ENCODE measurements at regions not wholly inside any gene's neighbourhood (a gene's known extent, or its start where the extent isn't known, plus 50 kb on each side); places are given as distances from the start of the nearest gene placed in this dataset.
A peak's percentile ranks its signal among the peaks of the same experiment; 100 is the strongest.
"Not testable (repeated sequence)": the region's sequence is repeated elsewhere in the genome, so short reads cannot be mapped to it uniquely, and the experiment has no call there.

- DNase-seq (ENCODE audit: low spot score): peak; percentile 66
These were observed 154.1 kb downstream of the SH3BP4 start for GRCh38 chr2:235105821-235106359.

DNA sequence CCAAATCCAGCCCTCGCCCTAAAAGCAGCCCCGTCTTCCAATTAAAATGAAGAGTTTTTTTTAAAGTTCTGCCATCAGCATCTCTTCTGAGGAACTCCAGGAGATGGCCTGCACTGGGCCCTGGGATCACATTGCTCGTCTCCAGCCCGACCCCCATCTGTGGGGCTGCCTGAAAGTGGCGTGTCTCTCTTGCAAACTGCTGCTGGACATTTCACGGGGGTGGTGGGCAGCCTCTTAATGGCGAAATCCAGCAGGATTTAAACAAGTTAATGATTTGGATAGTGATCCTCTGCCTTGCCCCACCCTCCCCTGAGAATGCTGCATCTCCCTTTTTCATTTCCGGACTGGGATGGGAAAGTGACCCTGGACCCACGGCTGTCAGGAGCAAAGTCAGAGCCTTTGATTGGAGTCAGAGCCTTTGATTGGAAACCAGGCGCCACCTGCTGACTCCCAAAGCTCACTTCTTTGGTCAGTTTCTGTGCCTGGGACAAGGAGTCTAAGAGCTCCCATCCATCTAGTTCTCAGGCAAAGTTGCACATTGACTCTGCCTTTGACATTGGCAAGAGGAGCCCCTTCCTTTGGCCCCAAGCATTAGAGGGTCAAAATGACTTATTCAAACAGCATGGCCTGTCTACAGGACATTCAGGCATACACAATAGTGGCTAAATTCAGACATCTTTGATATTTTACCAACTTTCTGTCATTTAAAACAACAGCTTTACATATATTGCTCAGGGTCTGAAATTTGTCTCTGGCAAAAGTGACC, 155.2 kb downstream of the SH3BP4 start:
- peak; percentile 86 for DNase-seq (ENCODE audit: low spot score)

DNA sequence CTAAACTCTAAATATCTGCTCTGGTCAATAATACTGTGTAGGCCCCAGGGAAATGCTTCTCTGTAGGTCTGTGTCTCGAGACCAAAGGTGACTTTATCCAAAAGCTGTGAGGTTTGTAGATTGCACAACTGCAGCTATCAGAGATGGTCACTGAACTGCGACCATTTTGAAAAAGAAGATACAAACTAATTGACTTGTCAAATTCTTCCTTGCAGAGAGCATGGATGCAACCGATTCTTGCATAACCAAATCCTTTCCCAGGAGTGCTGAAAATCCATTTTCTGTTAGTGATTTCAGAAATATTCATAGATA, 155.8 kb downstream of the SH3BP4 start:
- DNase-seq (ENCODE audit: low spot score): no peak

DNA sequence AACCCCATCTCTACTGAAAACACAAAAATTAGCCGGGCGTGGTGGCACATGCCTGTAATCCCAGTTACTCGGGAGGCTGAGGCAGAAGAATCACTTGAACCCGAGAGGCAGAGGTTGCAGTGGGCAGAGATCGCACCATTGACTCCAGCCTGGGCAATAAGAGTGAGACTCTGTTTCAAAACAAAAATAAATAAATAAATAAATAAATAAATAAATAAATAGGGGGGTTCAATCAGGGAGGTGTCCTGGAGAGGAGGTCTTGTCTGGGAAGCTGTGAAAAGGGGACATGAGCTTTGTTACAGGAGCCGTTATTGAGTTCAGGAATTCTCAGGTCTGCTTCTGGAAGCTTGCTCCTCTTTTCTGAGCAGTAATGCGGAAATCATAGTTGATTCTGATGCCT, 157.7 kb downstream of the SH3BP4 start:
- DNase-seq (ENCODE audit: low spot score): not testable (repeated sequence)

- DNase-seq (ENCODE audit: low spot score): no peak
These were observed 160.5 kb downstream of the SH3BP4 start for GRCh38 chr2:235112365-235112764.

DNA sequence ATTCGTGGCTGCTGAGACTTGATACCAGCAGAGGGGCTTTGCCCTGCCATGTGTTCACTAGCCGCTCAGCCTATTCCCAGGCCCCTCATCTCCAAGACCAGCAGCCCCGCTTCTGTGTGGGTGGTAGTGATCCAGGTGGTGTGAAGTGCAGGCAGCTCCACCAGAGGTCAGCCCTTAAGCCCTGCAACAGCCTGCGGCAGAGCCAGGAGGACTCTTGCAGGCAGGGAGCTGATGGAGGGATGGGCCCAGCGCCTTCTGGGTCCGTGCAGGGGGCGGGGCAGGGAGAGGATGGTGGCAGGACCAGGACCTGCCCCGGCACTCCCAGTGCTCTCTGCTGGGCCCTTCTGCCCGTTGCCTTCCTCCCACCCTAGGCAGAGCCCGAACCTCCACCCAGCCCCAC, 162.0 kb downstream of the SH3BP4 start:
- DNase-seq (ENCODE audit: low spot score): no peak

- no peak for DNase-seq (ENCODE audit: low spot score)
These were observed 162.5 kb downstream of the SH3BP4 start for GRCh38 chr2:235114286-235114685.

- no peak for DNase-seq (ENCODE audit: low spot score)
These were observed 163.7 kb downstream of the SH3BP4 start for GRCh38 chr2:235115521-235115920.

DNA sequence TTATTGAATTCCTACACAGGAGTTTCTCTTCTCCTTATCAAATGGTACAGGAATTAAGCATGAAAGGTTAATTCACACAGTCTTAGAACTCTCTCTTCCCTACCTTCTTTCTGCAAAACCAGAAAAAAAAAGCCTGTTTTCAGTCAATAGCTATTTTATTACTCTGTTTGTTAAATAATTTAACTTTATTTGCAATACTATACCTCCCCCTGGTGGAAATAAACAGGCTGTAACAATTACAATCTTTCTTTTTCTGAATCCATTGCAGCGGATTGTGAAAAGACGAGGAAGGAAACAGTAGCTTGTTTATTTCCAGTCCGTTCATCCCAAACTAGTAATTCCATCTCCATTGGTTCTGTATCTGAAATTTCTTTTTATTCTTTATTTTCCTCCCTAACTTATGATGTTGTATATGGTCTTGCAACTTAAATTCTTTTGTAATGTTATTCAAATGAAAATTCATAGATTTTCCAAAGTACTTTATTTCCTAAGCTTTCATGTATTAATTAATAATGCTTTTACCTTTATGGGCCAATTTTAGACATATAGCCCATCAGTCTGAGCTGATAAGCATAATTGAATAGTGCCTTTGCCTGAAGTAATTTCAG, 165.2 kb downstream of the SH3BP4 start:
- DNase-seq (ENCODE audit: low spot score): peak; percentile 53

DNA sequence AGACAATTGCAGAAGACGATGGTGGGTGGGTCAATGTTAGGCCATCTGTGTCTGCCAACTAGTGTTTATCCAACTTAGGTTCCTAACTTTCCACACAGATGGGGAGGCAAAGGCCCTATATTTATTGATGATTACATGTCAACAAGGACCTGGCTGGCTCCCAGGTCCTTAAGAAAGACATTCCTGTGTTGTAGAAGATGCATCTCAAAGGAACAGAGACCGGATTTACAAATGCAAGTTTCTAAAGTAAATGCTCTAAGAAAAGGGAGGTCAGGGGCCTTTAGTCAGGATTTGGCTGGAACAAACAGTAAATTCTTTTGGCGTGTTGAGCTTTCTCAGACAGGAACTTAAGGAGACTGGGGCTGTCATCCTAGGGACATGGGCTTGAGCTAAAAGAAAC, 175.0 kb downstream of the SH3BP4 start:
- no peak for DNase-seq (ENCODE audit: low spot score)

GRCh38 chr2:235127931-235128330, 176.1 kb downstream of the SH3BP4 start:
- no peak for DNase-seq (ENCODE audit: low spot score)

DNA sequence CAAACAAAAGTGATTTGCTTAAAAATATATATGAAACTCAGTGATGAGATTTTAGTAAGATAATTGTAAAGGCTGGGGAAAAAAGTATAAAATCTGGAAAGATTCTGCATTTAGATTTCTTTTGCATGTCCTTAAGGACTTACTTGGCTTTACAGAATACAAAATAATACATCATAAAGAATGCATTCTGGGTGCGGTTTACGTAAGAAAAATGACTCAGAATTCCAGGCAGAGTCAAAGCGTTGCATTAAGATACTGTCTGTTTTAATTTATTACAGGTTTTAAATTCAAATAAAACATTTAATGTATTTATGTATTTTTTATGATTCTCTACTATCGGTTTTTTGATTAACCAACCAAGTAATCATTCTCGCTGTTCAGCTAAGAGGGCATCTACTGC, 178.0 kb downstream of the SH3BP4 start:
- no peak for DNase-seq (ENCODE audit: low spot score)

- no peak for DNase-seq (ENCODE audit: low spot score)
These were observed 179.8 kb downstream of the SH3BP4 start for GRCh38 chr2:235131334-235132305.

- DNase-seq (ENCODE audit: low spot score): no peak
These were observed 180.8 kb downstream of the SH3BP4 start for GRCh38 chr2:235132651-235133050.

DNA sequence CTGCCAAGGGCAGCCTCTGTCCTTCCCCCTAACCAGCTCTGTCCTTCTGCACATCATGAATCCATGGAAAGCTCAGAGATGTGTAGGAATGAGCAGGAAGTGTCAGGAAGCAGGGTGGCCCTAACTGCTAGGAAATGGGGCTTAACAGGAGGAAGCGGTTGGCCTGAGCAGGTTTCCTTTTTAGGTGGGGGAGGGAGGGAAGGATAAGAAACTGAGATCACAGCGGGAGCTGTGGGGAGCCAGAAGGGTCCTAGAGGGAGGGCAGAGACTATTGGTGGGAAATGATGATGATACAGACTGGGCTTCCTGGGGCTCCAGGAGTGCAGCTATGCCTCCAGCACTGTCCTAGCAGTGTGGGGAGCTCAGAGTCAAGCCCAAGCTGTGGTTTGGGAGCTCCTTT, 182.0 kb downstream of the SH3BP4 start:
- DNase-seq (ENCODE audit: low spot score): no peak

DNA sequence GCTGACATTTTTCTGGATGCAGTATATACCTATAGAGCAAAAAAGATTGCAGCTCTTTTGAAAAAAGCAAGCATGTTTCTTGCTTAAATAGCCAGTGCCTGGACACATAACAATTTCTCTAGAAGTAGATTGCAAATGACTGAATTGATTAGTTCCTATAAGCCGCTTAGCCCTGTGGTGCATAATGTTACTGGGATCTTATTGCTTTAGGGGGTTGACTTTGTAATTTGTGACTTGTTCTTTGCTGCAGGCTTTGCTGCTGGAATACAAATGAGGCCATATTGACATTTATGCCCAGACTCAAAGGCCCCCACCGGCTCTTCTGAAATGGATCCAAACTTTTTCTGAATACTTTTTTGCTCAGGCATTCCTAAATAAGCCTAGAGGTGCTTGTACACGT, 182.6 kb downstream of the SH3BP4 start:
- no peak for DNase-seq (ENCODE audit: low spot score)

DNA sequence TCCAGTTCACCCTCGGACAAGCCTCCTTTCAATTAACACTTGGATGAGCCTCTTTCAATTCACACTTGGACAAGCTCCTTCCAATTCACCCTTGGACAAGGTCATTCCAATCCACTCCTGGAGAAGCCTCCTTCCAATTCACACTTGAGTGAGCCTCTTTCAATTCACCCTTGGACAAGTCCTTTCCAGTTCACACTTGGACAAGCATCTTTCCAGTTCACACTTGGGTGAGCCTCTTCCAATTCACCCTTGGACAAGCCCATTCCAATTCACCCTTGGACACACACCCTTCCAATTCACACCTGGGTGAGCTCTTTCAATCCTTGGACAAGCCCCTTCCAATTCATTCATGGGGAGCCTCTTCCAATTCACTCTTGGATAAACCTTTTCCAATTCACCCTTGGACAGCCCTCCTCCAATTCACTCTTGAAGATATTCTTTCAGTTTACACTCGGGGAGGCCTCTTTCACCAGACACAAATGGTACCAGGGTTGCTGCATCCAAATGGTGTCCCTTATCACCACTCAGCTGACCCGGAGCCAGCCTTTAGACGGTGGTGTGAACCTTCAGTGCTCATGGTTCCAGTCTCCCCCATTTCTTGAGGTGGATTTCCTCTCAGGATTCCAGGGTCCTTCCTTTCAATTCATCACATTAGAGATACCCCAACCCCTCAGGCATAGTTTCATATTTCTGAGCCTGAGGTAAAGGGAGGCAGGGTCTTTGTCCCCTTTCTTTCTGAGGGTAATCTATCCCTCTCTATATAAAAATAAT, 183.6 kb downstream of the SH3BP4 start:
- DNase-seq (ENCODE audit: low spot score): no peak

- DNase-seq (ENCODE audit: low spot score): peak; percentile 86
These were observed 184.3 kb downstream of the SH3BP4 start for GRCh38 chr2:235135990-235136561.

DNA sequence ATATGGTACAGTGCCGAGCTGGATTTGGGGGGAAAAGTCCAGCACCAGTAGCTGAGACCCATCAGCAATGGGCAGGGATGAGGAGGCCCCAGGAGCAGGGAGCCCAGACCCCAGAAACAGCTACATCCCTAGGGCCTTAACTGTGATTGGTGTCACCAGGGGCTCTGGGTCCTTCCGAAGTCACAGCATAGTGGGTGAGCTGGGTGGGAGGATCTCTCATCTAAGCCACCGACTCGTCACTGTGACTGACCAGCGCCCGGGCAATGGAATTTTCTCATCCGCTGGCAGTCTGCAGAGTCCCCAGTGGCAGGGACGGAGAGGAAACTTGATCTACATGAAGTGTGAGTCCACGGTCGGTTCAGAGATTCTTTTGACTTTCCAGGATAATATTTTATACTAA, 186.5 kb downstream of the SH3BP4 start:
- no peak for DNase-seq (ENCODE audit: low spot score)

DNA sequence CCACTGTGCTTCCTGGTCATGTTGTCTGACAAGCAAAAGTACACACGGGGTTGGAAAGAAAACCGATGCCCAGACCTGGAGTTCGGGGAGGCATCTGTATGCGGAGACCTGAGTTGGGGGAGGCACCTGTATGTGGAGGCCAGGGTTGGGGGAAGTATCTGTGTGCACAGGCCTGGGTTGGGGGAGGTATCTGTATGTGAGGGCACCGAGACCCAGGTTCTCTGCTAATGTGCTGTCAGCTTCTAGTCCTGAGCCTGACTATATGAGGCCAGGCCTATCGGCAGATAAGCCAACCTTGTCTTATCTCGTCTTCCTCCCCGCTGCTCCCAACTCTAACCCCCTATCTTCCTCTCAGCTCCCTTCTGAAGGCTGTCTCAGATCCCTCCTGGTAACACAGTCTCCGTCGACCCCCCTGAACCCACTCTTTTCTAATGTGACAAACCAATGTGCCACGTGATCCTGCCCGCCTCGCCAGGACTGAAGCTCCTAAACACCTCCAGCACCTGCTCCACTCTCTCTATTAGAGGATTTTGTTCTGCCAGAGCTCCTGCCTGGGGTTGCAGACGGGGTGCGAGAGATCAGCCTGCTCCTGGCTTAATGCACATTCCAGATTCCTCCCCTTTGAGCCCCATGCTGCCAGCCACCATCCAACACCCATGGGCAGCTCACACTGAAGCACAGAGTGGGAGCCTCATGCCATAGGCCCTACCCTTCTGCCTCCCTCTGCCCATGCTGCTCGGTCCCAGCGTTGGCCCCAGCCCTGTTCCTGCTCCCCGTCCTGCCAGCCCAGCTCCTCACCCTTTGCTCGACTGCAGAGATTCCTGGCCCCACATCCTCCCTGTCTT, 188.4 kb downstream of the SH3BP4 start:
- DNase-seq (ENCODE audit: low spot score): no peak

DNA sequence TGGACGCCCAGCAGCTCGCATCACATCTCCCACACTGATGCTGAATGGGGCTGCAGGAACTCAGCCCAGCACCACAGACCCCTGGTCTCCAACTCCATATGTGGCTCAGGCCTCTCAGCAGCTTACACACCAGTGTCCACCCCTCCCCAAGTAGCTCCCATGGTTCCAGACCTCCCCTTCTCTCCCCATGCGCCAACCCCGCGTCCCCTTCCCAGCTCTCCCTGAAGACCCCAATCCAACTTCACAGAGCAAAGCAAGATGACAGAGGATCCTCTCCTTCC, 188.9 kb downstream of the SH3BP4 start:
- DNase-seq (ENCODE audit: low spot score): no peak
